PC-9 (cell line): ENCODE measurements at regions not wholly inside any gene's neighbourhood (a gene's known extent, or its start where the extent isn't known, plus 50 kb on each side); places are given as distances from the start of the nearest gene placed in this dataset.
"Not testable (repeated sequence)": the region's sequence is repeated elsewhere in the genome, so short reads cannot be mapped to it uniquely, and the experiment has no call there.

Experiments
- BruUV-seq: library from RNA; stranded (reverse); fragments of 400-500 nt; replicated peaks from 2 replicates; lab custom pipeline; 2021; lab: Mats Ljungman, UMichigan
- CTCF ChIA-PET: fragments of 300-600 bp; sonication (Branson Sonifier 250); formaldehyde crosslinking; loops from one replicate; lab custom pipeline; 2022; ENCODE audit warnings: antibody characterized with exemption; lab: Charles Lee
- POLR2A ChIA-PET: fragments of 300-600 bp; sonication (Branson Sonifier 250); formaldehyde crosslinking; loops from one replicate; lab custom pipeline; 2022; ENCODE audit warnings: antibody characterized with exemption; ENCODE audit not compliant: unreplicated experiment; lab: Charles Lee
- DNase-seq, 2 experiments: peaks; one replicate each; pipeline versions ENCODE4 v3.0.0 to v3.0.0-alpha.2; 2015 to 2022; ENCODE audit warnings: mixed read lengths in 1 of 2
- H2AFZ ChIP-seq: fragments of 200-600 bp; sonication (generic); 2 replicates; pipeline ENCODE4 v1.8.1; 2017; ENCODE audit warnings: antibody characterized with exemption
- H3F3A ChIP-seq: fragments of 200-600 bp; sonication (generic); 2 replicates; pipeline ENCODE4 v1.8.1; 2017; ENCODE audit warnings: antibody characterized with exemption, mild to moderate bottlenecking, low read depth; ENCODE audit not compliant: insufficient read depth
- H3K27ac ChIP-seq: fragments of 200-600 bp; sonication (generic); 2 replicates; pipeline ENCODE4 v1.6.1; 2016; ENCODE audit warnings: mixed run types
- H3K27me3 ChIP-seq: fragments of 200-600 bp; sonication (generic); 2 replicates; pipeline ENCODE4 v1.6.1; 2016; ENCODE audit warnings: low read depth, mixed run types; ENCODE audit not compliant: insufficient read depth
- H3K36me3 ChIP-seq: fragments of 200-600 bp; sonication (generic); 2 replicates; pipeline ENCODE4 v1.6.1; 2016; ENCODE audit warnings: low read depth, mixed run types
- H3K4me1 ChIP-seq: fragments of 200-600 bp; sonication (generic); replicated peaks from 2 replicates; pipeline ENCODE4 v1.6.1; 2016; ENCODE audit warnings: mixed run types; ENCODE audit not compliant: insufficient read depth
- H3K4me2 ChIP-seq: fragments of 200-600 bp; sonication (generic); 2 replicates; pipeline ENCODE4 v1.6.1; 2017; ENCODE audit warnings: mixed run types
- H3K4me3 ChIP-seq: fragments of 200-600 bp; sonication (generic); 2 replicates; pipeline ENCODE4 v1.6.1; 2016; ENCODE audit warnings: mixed run types
- H3K79me2 ChIP-seq: fragments of 200-600 bp; sonication (generic); 2 replicates; pipeline ENCODE4 v1.6.1; 2017; ENCODE audit warnings: low read depth, mixed run types
- H3K9me2 ChIP-seq: fragments of 200-600 bp; sonication (generic); 2 replicates; pipeline ENCODE4 v1.8.1; 2017; ENCODE audit warnings: mild to moderate bottlenecking; ENCODE audit not compliant: insufficient read depth
- H3K9me3 ChIP-seq: fragments of 200-600 bp; sonication (generic); 2 replicates; pipeline ENCODE4 v1.8.1; 2016; ENCODE audit warnings: low read depth; ENCODE audit not compliant: insufficient read depth
- H4K20me1 ChIP-seq: fragments of 200-600 bp; sonication (generic); 2 replicates; pipeline ENCODE4 v1.8.1; 2017; ENCODE audit not compliant: insufficient read depth
- EZH2 ChIP-seq: fragments of 200-600 bp; sonication (generic); IDR thresholded peaks from 2 replicates; pipeline ENCODE4 v1.8.0; 2017; ENCODE audit warnings: antibody characterized with exemption, low read depth
- intact Hi-C: fragments of 100-400 bp; cut with micrococcal nuclease; formaldehyde crosslinking; loops from one replicate; pipeline ENCODE4 v1.10.0; 2022; ENCODE audit not compliant: unreplicated experiment
- TF ChIP-seq, protein P1 (sequence below): fragments of 200-600 bp; sonication (generic); conservative IDR thresholded peaks from 2 replicates; pipeline ENCODE4 v1.6.1; 2017; ENCODE audit warnings: mixed run types, antibody characterized with exemption, mild to moderate bottlenecking, moderate library complexity

- Histone ChIP-seq H3K9me2 (no peaks in the 10 kb centered on the region), H3F3A (no peaks in the 10 kb centered on the region), H4K20me1 (no peaks in the 10 kb centered on the region), H3K4me1 (no peaks in the 10 kb centered on the region), H3K9me3 (no peaks in the 10 kb centered on the region), H3K27me3 (peaks cover 7% of the 10 kb centered on the region), H3K4me3 (no peak overlapping the region), H3K36me3 (no peaks in the 10 kb centered on the region), H2AFZ (no peak overlapping the region), H3K4me2 (no peak overlapping the region), H3K27ac (no peak overlapping the region), H3K79me2 (no peaks in the 10 kb centered on the region)
- CTCF ChIA-PET, result no interaction called here
- intact Hi-C loops, result no loop called here
- no peak for DNase-seq
- BruUV-seq, result no TSS peak
- TF ChIP-seq, protein P1, sequence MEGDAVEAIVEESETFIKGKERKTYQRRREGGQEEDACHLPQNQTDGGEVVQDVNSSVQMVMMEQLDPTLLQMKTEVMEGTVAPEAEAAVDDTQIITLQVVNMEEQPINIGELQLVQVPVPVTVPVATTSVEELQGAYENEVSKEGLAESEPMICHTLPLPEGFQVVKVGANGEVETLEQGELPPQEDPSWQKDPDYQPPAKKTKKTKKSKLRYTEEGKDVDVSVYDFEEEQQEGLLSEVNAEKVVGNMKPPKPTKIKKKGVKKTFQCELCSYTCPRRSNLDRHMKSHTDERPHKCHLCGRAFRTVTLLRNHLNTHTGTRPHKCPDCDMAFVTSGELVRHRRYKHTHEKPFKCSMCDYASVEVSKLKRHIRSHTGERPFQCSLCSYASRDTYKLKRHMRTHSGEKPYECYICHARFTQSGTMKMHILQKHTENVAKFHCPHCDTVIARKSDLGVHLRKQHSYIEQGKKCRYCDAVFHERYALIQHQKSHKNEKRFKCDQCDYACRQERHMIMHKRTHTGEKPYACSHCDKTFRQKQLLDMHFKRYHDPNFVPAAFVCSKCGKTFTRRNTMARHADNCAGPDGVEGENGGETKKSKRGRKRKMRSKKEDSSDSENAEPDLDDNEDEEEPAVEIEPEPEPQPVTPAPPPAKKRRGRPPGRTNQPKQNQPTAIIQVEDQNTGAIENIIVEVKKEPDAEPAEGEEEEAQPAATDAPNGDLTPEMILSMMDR, result no peak
- TF ChIP-seq EZH2, result no peak
- POLR2A ChIA-PET, result no interaction called here
Observed at GRCh38 chr12:131196220-131196619, 242.5 kb downstream of the ADGRD1 start.

DNA sequence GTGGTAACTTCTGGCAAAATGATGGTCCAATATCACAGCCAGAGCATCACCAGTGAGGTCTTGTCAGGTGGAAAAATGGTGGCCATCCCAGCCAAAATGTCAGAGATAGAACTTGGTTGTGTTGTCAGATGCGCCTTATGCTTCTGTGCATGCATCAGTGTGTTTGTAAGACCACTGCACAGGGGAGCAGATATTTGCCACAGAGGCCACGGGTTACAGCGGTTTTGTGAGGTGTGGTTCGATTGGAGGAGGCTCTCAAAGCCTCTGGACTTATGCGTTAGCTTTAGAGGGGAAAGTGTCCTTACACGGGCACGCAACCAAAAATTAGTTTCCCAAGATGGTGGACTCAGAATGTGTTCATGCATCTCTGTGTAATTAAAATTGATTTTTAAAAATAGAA, 243.8 kb downstream of the ADGRD1 start:
- no peak for TF ChIP-seq EZH2
- TF ChIP-seq, protein P1, result no peak
- Histone ChIP-seq H3K27me3 (peaks cover 7% of the 10 kb centered on the region), H3K4me1 (no peaks in the 10 kb centered on the region), H3F3A (no peaks in the 10 kb centered on the region), H3K36me3 (no peaks in the 10 kb centered on the region), H3K9me3 (no peaks in the 10 kb centered on the region), H4K20me1 (no peaks in the 10 kb centered on the region), H3K4me2 (no peak overlapping the region), H3K79me2 (no peaks in the 10 kb centered on the region), H3K9me2 (no peaks in the 10 kb centered on the region), H3K27ac (no peak overlapping the region), H3K4me3 (no peak overlapping the region), H2AFZ (no peak overlapping the region)
- DNase-seq, result no peak
- no TSS peak for BruUV-seq
- intact Hi-C loops, result no loop called here
- ChIA-PET CTCF (no interaction called here), POLR2A (no interaction called here)

DNA sequence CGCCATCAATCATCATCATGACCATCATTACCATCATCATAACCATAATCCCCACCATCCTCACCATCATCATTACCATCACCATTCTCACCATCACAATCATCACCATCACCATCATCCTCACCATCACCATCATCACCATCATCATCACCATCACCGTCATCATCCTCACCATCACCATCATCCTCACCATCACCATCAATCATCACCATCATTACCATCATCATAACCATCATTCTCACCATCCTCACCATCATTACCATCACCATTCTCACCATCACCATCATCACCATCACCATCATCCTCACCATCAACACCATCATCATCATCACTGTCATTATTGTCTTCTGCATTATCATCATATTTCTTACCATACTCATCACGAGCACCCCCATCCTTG, 245.5 kb downstream of the ADGRD1 start:
- no peak for TF ChIP-seq EZH2
- TF ChIP-seq, protein P1, result no peak
- Histone ChIP-seq H3K27me3 (peaks cover 18% of the 10 kb centered on the region), H3K9me3 (no peaks in the 10 kb centered on the region), H3K79me2 (no peaks in the 10 kb centered on the region), H3K4me1 (no peaks in the 10 kb centered on the region), H3K9me2 (no peaks in the 10 kb centered on the region), H3K4me3 (no peak overlapping the region), H2AFZ (no peak overlapping the region), H3K4me2 (no peak overlapping the region), H3K36me3 (no peaks in the 10 kb centered on the region), H4K20me1 (no peaks in the 10 kb centered on the region), H3K27ac (no peak overlapping the region), H3F3A (no peaks in the 10 kb centered on the region)
- POLR2A ChIA-PET, result no interaction called here
- no peak for DNase-seq
- CTCF ChIA-PET, result no interaction called here
- no TSS peak for BruUV-seq
- intact Hi-C loops, result no loop called here

GRCh38 chr12:131201912-131202311, 248.2 kb downstream of the ADGRD1 start:
- H3K27ac ChIP-seq, H3K9me2 ChIP-seq, H3K4me2 ChIP-seq, intact Hi-C loops, H3K79me2 ChIP-seq, POLR2A ChIA-PET, BruUV-seq, H2AFZ ChIP-seq, H3K4me1 ChIP-seq, H3K36me3 ChIP-seq, H4K20me1 ChIP-seq, DNase-seq, CTCF ChIA-PET, H3K9me3 ChIP-seq, H3F3A ChIP-seq, H3K4me3 ChIP-seq: not testable (repeated sequence)
- peaks cover 33% of the 10 kb centered on the region for H3K27me3 ChIP-seq
